ENCODE measurements at regions not wholly inside any gene's neighbourhood (a gene's known extent, or its start where the extent isn't known, plus 50 kb on each side); places are given as distances from the start of the nearest gene placed in this dataset.

GRCh38 chr5:5969942-5970483 is 408.3 kb downstream of the MED10 start:
- TF ChIP-seq, protein P1, sequence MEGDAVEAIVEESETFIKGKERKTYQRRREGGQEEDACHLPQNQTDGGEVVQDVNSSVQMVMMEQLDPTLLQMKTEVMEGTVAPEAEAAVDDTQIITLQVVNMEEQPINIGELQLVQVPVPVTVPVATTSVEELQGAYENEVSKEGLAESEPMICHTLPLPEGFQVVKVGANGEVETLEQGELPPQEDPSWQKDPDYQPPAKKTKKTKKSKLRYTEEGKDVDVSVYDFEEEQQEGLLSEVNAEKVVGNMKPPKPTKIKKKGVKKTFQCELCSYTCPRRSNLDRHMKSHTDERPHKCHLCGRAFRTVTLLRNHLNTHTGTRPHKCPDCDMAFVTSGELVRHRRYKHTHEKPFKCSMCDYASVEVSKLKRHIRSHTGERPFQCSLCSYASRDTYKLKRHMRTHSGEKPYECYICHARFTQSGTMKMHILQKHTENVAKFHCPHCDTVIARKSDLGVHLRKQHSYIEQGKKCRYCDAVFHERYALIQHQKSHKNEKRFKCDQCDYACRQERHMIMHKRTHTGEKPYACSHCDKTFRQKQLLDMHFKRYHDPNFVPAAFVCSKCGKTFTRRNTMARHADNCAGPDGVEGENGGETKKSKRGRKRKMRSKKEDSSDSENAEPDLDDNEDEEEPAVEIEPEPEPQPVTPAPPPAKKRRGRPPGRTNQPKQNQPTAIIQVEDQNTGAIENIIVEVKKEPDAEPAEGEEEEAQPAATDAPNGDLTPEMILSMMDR (IDR thresholded peaks at IDR 0.05; ENCODE audit: extremely low read depth, low read depth, low read length): no peak

GRCh38 chr5:5968981-5969380 is 409.4 kb downstream of the MED10 start:
- Histone ChIP-seq H3K4me1 (ENCODE audit: insufficient read depth, low read length) (no peaks in the 10 kb centered on the region), H4K20me1 (ENCODE audit: insufficient read depth, low read length) (no peaks in the 10 kb centered on the region), H3K4me2 (ENCODE audit: insufficient read depth, low read length) (no peak overlapping the region), H3K4me3 (ENCODE audit: insufficient read depth, low read length) (no peak overlapping the region), H3K27me3 (ENCODE audit: insufficient read depth, low read length) (no peaks in the 10 kb centered on the region), H3K9me3 (ENCODE audit: low read depth, low read length) (no peaks in the 10 kb centered on the region), H3K27ac (ENCODE audit: low read depth, low read length) (no peak overlapping the region), H2AFZ (ENCODE audit: low read length) (no peak overlapping the region), H3K79me2 (ENCODE audit: insufficient read depth, low read length) (no peaks in the 10 kb centered on the region), H3K36me3 (ENCODE audit: insufficient read depth, low read length) (no peaks in the 10 kb centered on the region)
- TF ChIP-seq, protein P1 (IDR thresholded peaks at IDR 0.05; ENCODE audit: extremely low read depth, low read depth, low read length): no peak
- no peak for DNase-seq (ENCODE audit: insufficient read length, low spot score, missing footprints)

More at GRCh38 chr5:5969942-5970483, 408.3 kb downstream of the MED10 start:
- Histone ChIP-seq H3K27me3 (ENCODE audit: insufficient read depth, low read length) (no peaks in the 10 kb centered on the region), H3K27ac (ENCODE audit: low read depth, low read length) (no peak overlapping the region), H3K79me2 (ENCODE audit: insufficient read depth, low read length) (no peaks in the 10 kb centered on the region), H4K20me1 (ENCODE audit: insufficient read depth, low read length) (no peaks in the 10 kb centered on the region), H3K36me3 (ENCODE audit: insufficient read depth, low read length) (no peaks in the 10 kb centered on the region), H3K4me2 (ENCODE audit: insufficient read depth, low read length) (no peak overlapping the region), H3K4me1 (ENCODE audit: insufficient read depth, low read length) (no peaks in the 10 kb centered on the region), H2AFZ (ENCODE audit: low read length) (no peak overlapping the region), H3K4me3 (ENCODE audit: insufficient read depth, low read length) (no peak overlapping the region), H3K9me3 (ENCODE audit: low read depth, low read length) (no peaks in the 10 kb centered on the region)
- DNase-seq (ENCODE audit: insufficient read length, low spot score, missing footprints): no peak

- Histone ChIP-seq H3K4me1 (ENCODE audit: insufficient read depth, low read length) (no peaks in the 10 kb centered on the region), H2AFZ (ENCODE audit: low read length) (no peak overlapping the region), H3K79me2 (ENCODE audit: insufficient read depth, low read length) (no peaks in the 10 kb centered on the region), H3K9me3 (ENCODE audit: low read depth, low read length) (no peaks in the 10 kb centered on the region), H4K20me1 (ENCODE audit: insufficient read depth, low read length) (no peaks in the 10 kb centered on the region), H3K27ac (ENCODE audit: low read depth, low read length) (no peak overlapping the region), H3K27me3 (ENCODE audit: insufficient read depth, low read length) (no peaks in the 10 kb centered on the region), H3K36me3 (ENCODE audit: insufficient read depth, low read length) (no peaks in the 10 kb centered on the region), H3K4me3 (ENCODE audit: insufficient read depth, low read length) (no peak overlapping the region), H3K4me2 (ENCODE audit: insufficient read depth, low read length) (no peak overlapping the region)
- TF ChIP-seq, protein P1 (IDR thresholded peaks at IDR 0.05; ENCODE audit: extremely low read depth, low read depth, low read length): no peak
- no peak for DNase-seq (ENCODE audit: insufficient read length, low spot score, missing footprints)
These were observed 410.4 kb downstream of the MED10 start for GRCh38 chr5:5967944-5968343.

DNA sequence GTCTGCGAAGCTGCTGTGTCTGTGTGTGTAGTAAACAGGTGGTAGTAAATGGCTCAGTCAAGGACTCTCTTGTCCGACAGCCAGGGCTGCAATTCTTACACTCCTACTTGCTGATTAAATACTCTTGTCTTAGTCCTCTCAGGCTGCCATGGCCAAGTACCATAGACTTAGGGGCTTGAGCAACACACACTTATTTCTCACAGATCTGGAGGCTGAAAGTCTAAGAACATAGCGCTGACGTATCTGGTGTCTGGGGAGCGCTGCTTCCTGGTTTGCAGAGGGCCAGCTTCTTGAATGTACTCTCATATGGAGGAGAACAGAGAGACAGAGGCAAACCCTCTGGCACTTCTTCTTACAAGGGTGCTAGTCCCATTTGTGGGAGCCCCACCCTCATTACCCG is 411.0 kb downstream of the MED10 start:
- H3K4me2 ChIP-seq (ENCODE audit: insufficient read depth, low read length): no peak overlapping the region
- no peak for DNase-seq (ENCODE audit: insufficient read length, low spot score, missing footprints)
- H3K27ac ChIP-seq (ENCODE audit: low read depth, low read length): no peak overlapping the region
- no peaks in the 10 kb centered on the region for H3K79me2 ChIP-seq (ENCODE audit: insufficient read depth, low read length)
- H4K20me1 ChIP-seq (ENCODE audit: insufficient read depth, low read length): no peaks in the 10 kb centered on the region
- H3K27me3 ChIP-seq (ENCODE audit: insufficient read depth, low read length): no peaks in the 10 kb centered on the region
- H3K9me3 ChIP-seq (ENCODE audit: low read depth, low read length): no peaks in the 10 kb centered on the region
- no peak overlapping the region for H2AFZ ChIP-seq (ENCODE audit: low read length)
- TF ChIP-seq, protein P1 (IDR thresholded peaks at IDR 0.05; ENCODE audit: extremely low read depth, low read depth, low read length): no peak
- H3K4me1 ChIP-seq (ENCODE audit: insufficient read depth, low read length): no peaks in the 10 kb centered on the region
- H3K36me3 ChIP-seq (ENCODE audit: insufficient read depth, low read length): no peaks in the 10 kb centered on the region
- H3K4me3 ChIP-seq (ENCODE audit: insufficient read depth, low read length): no peak overlapping the region
